GM12865 (cell line): ENCODE measurements at regions not wholly inside any gene's neighbourhood (a gene's known extent, or its start where the extent isn't known, plus 50 kb on each side); places are given as distances from the start of the nearest gene placed in this dataset.

Experiments used
- DNase-seq: peaks from one replicate; pipeline ENCODE4 v3.0.0; 2010; ENCODE audit warnings: low read depth
- H3K4me3 ChIP-seq: 2 replicates; pipeline ENCODE4 v1.5.1; 2011; ENCODE audit warnings: mild to moderate bottlenecking, low read depth, low read length, control low read depth
- CTCF ChIP-seq: IDR thresholded peaks from 2 replicates; pipeline ENCODE4 v1.5.1; 2011; ENCODE audit warnings: low read length, control low read depth, low read depth, inconsistent platforms; ENCODE audit not compliant: insufficient read depth; ENCODE audit errors: missing control alignments

GRCh38 chr1:30111431-30111830 lies 612.0 kb downstream of the MATN1 start:
- DNase-seq = peak; percentile 33
- no peak overlapping the region for H3K4me3 ChIP-seq

GRCh38 chr1:30110846-30111245 lies 612.5 kb downstream of the MATN1 start:
- TF ChIP-seq CTCF = no peak
- DNase-seq = no peak
- no peak overlapping the region for H3K4me3 ChIP-seq

More at GRCh38 chr1:30111431-30111830, 612.0 kb downstream of the MATN1 start:
- peak; percentile 45 for TF ChIP-seq CTCF

GRCh38 chr1:30109853-30110252 lies 613.5 kb downstream of the MATN1 start:
- TF ChIP-seq CTCF = no peak
- H3K4me3 ChIP-seq = no peak overlapping the region
- no peak for DNase-seq

- H3K4me3 ChIP-seq = no peak overlapping the region
- DNase-seq = no peak
- no peak for TF ChIP-seq CTCF
Measured at GRCh38 chr1:30108186-30108585, 615.2 kb downstream of the MATN1 start.

- H3K4me3 ChIP-seq = no peak overlapping the region
- TF ChIP-seq CTCF = peak; percentile 45
- DNase-seq = peak; percentile 29
Measured at GRCh38 chr1:30106125-30106524, 617.3 kb downstream of the MATN1 start.

- H3K4me3 ChIP-seq = no peak overlapping the region
- TF ChIP-seq CTCF = no peak
- DNase-seq = no peak
Measured at GRCh38 chr1:30104551-30104950, 618.8 kb downstream of the MATN1 start.

- TF ChIP-seq CTCF = no peak
- no peak overlapping the region for H3K4me3 ChIP-seq
- DNase-seq = no peak
Measured at GRCh38 chr1:30103708-30104411, 619.5 kb downstream of the MATN1 start.
